ENCODE measurements at regions not wholly inside any gene's neighbourhood (a gene's known extent, or its start where the extent isn't known, plus 50 kb on each side); places are given as distances from the start of the nearest gene placed in this dataset.

GRCh38 chr12:131386781-131387180, 324.1 kb upstream of the SFSWAP start:
- TF ChIP-seq GATA2 (IDR thresholded peaks at IDR 0.05; ENCODE audit: low read depth, low read length) (no peak), GATA3 (IDR thresholded peaks at IDR 0.05; ENCODE audit: low read depth, low read length) (no peak)
